Adrenal gland (tissue), 5 donors: ENCODE measurements at regions not wholly inside any gene's neighbourhood (a gene's known extent, or its start where the extent isn't known, plus 50 kb on each side); places are given as distances from the start of the nearest gene placed in this dataset.

Source experiments
- CTCF ChIP-seq, 6 experiments: fragments of 450-650 bp in 4 of 6; fragments of 200-600 bp in 2 of 6; sonication (generic) in 1 of 6; IDR thresholded peaks; 1 replicate in 5 of 6; 2 replicates in 1 of 6; pipeline versions ENCODE4 v1.5.1 to v1.8.0; 2016 to 2021; ENCODE audit warnings: antibody characterized with exemption in 6 of 6, mild to moderate bottlenecking in 2 of 6, moderate library complexity in 1 of 6
- POLR2A ChIP-seq, 2 donors: fragments of 450-650 bp; IDR thresholded peaks; one replicate each; pipeline ENCODE4 v1.6.1; 2017; ENCODE audit warnings: antibody characterized with exemption in 2 of 2, mild to moderate bottlenecking in 2 of 2, moderate library complexity in 1 of 2
- donor health status: DM: no; HTN: no; CAD: no.

DNA sequence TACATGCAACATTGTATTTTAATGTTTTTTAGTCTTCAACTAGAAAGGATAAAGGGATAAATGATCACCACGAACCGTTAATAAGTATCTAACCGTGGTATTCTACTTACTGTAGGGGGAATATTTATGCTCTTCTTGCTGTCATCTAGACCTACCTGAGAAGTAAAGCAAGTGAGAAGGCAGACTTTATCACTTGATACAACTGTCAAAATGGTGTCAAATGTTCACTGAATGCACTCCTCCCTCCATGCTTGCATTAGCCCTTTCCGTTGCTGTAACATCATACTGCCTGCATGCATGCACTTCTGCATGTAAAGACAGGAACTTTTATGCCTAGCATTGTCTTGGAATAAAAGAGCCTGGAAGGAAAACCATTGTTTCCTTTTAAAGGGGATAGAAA is 298.6 kb upstream of the PMFBP1 start:
- TF ChIP-seq CTCF (IDR thresholded peaks at IDR 0.05) (no peak), POLR2A (IDR thresholded peaks at IDR 0.05) (no peak)
